Epithelial cell of proximal tubule (primary cell): ENCODE measurements at regions not wholly inside any gene's neighbourhood (a gene's known extent, or its start where the extent isn't known, plus 50 kb on each side); places are given as distances from the start of the nearest gene placed in this dataset.

Experiments
- DNase-seq: peaks from one replicate; pipeline ENCODE4 v3.0.0-alpha.2; 2011; ENCODE audit warnings: low read depth
- H3K4me3 ChIP-seq: 2 replicates; pipeline ENCODE4 v1.5.1; 2011; ENCODE audit warnings: low read depth, mild to moderate bottlenecking, low read length
- CTCF ChIP-seq: conservative IDR thresholded peaks from 2 replicates; pipeline ENCODE4 v1.5.1; 2012; ENCODE audit warnings: low read depth, mild to moderate bottlenecking, low read length

GRCh38 chr18:46346213-46346612 is 242.0 kb downstream of the HAUS1 start:
- TF ChIP-seq CTCF: no peak
- no peak for DNase-seq
- no peak overlapping the region for H3K4me3 ChIP-seq

- DNase-seq: no peak
- no peak for TF ChIP-seq CTCF
- H3K4me3 ChIP-seq: no peak overlapping the region
These were observed 242.9 kb downstream of the HAUS1 start for GRCh38 chr18:46346896-46347630.

- H3K4me3 ChIP-seq: no peak overlapping the region
- no peak for TF ChIP-seq CTCF
- DNase-seq: no peak
These were observed 246.5 kb downstream of the HAUS1 start for GRCh38 chr18:46350598-46351159.

GRCh38 chr18:46352520-46353250 is 248.5 kb downstream of the HAUS1 start:
- TF ChIP-seq CTCF: no peak
- H3K4me3 ChIP-seq: no peak overlapping the region
- no peak for DNase-seq

GRCh38 chr18:46353460-46353859 is 249.3 kb downstream of the HAUS1 start:
- no peak for TF ChIP-seq CTCF
- no peak overlapping the region for H3K4me3 ChIP-seq

GRCh38 chr18:46356278-46357033 is 252.3 kb downstream of the HAUS1 start:
- no peak for DNase-seq
- H3K4me3 ChIP-seq: no peak overlapping the region
- no peak for TF ChIP-seq CTCF

More at GRCh38 chr18:46353460-46353859, 249.3 kb downstream of the HAUS1 start:
- no peak for DNase-seq
